ENCODE measurements at regions not wholly inside any gene's neighbourhood (a gene's known extent, or its start where the extent isn't known, plus 50 kb on each side); places are given as distances from the start of the nearest gene placed in this dataset.
"Not testable (repeated sequence)": the region's sequence is repeated elsewhere in the genome, so short reads cannot be mapped to it uniquely, and the experiment has no call there.

DNA sequence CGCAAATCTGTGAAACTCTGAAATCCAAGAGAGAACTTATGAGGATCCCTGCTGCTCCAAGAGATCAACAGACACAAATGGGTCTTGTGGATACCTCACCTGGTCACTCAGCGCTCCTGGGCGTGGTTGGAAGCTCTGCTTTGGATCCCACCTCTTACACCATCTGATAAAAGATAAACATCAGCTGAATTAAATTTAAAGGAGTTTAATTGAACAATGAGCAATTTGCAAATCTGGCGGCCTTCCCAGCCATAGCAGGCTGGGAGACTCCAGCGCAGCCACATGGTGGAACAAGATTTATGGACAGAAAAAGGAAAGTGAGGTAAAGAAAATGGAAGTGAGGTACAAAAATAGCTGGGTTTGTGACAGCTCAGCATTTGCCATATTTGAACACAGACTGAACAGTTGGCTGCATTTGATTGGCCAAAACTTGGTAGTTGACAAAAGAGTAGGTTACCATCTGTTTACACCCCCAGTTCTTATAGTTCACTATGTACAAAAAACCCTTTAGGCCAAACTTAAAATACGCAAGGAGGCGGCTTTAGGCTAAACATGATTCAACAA, 437.3 kb upstream of the NDST3 start:
- Histone ChIP-seq H2AFZ (ENCODE audit: low read depth, low read length) (no peak overlapping the region), H3K27ac (ENCODE audit: insufficient read depth, low read depth, low read length) (no peak overlapping the region), H3K79me2 (ENCODE audit: control insufficient read depth, insufficient read depth, low read length) (no peaks in the 10 kb centered on the region), H3K4me3 (replicated peaks in 1 of 3; ENCODE audit: insufficient read depth in 1 of 3, low read depth in 1 of 3, low read length in 3 of 3) (no peak overlapping the region), H3K4me1 (ENCODE audit: control insufficient read depth, extremely low read depth, insufficient read depth, low read length) (no peaks in the 10 kb centered on the region), H4K20me1 (replicated peaks; ENCODE audit: control insufficient read depth, extremely low read depth, insufficient read depth, low read length) (no peaks in the 10 kb centered on the region), H3K9ac (replicated peaks; ENCODE audit: extremely low read depth, insufficient read depth, low read length) (no peak overlapping the region), H3K27me3 (ENCODE audit: control insufficient read depth in 2 of 2, insufficient read depth in 2 of 2, low read length in 2 of 2) (no peaks in the 10 kb centered on the region), H3K36me3 (ENCODE audit: control insufficient read depth in 2 of 2, extremely low read depth in 1 of 2, insufficient read depth in 2 of 2, low read length in 2 of 2) (no peaks in the 10 kb centered on the region), H3K4me2 (ENCODE audit: insufficient read depth, low read length) (no peak overlapping the region), H3K9me1 (replicated peaks; ENCODE audit: control insufficient read depth, extremely low read depth, insufficient read depth, low read length) (no peaks in the 10 kb centered on the region), H3K9me3 (replicated peaks; ENCODE audit: control insufficient read depth, insufficient read depth, low read length) (no peaks in the 10 kb centered on the region)
- no peak for FAIRE-seq
- no peak for DNase-seq (ENCODE audit: low read depth, low spot score)
- intact Hi-C loops (cut with micrococcal nuclease) (no loop called here), dilution Hi-C loops (cut with MboI; ENCODE audit: extremely low pct_ligation_motif_present, low sequenced_read_pairs) (no loop called here)
- ChIA-PET POLR2A (no interaction called here), CTCF (no interaction called here)
- BruUV-seq (replicated peaks): no TSS peak
- no peak for TF ChIP-seq EZH2 (IDR thresholded peaks at IDR 0.05; ENCODE audit: borderline replicate concordance, low read depth, low read length, severe bottlenecking)
- TF ChIP-seq MYC (IDR thresholded peaks at IDR 0.05; ENCODE audit: low read depth, low read length): no peak
- TF ChIP-seq, protein P1, sequence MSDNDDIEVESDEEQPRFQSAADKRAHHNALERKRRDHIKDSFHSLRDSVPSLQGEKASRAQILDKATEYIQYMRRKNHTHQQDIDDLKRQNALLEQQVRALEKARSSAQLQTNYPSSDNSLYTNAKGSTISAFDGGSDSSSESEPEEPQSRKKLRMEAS (IDR thresholded peaks at IDR 0.05; ENCODE audit: insufficient read depth, insufficient read length): no peak
- TF ChIP-seq GATA2 (IDR thresholded peaks at IDR 0.05; ENCODE audit: insufficient read depth, insufficient read length, low read depth, low read length): no peak
- no peak for TF ChIP-seq POLR2AphosphoS5 (IDR thresholded peaks at IDR 0.05; ENCODE audit: insufficient read depth, low read depth, low read length)
- TF ChIP-seq, protein P2, sequence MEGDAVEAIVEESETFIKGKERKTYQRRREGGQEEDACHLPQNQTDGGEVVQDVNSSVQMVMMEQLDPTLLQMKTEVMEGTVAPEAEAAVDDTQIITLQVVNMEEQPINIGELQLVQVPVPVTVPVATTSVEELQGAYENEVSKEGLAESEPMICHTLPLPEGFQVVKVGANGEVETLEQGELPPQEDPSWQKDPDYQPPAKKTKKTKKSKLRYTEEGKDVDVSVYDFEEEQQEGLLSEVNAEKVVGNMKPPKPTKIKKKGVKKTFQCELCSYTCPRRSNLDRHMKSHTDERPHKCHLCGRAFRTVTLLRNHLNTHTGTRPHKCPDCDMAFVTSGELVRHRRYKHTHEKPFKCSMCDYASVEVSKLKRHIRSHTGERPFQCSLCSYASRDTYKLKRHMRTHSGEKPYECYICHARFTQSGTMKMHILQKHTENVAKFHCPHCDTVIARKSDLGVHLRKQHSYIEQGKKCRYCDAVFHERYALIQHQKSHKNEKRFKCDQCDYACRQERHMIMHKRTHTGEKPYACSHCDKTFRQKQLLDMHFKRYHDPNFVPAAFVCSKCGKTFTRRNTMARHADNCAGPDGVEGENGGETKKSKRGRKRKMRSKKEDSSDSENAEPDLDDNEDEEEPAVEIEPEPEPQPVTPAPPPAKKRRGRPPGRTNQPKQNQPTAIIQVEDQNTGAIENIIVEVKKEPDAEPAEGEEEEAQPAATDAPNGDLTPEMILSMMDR (IDR thresholded peaks at IDR 0.05; ENCODE audit: extremely low read depth in 1 of 2, insufficient read depth in 1 of 2, low read depth in 1 of 2, low read length in 2 of 2): no peak
- no peak for TF ChIP-seq FOS (IDR thresholded peaks at IDR 0.05; ENCODE audit: borderline replicate concordance, insufficient read depth, low read length)
- no peak for TF ChIP-seq POLR2A (IDR thresholded peaks at IDR 0.05; ENCODE audit: low read depth, low read length)
- TF ChIP-seq JUN (IDR thresholded peaks at IDR 0.05; ENCODE audit: borderline replicate concordance, insufficient read depth, insufficient read length, low read depth): no peak

DNA sequence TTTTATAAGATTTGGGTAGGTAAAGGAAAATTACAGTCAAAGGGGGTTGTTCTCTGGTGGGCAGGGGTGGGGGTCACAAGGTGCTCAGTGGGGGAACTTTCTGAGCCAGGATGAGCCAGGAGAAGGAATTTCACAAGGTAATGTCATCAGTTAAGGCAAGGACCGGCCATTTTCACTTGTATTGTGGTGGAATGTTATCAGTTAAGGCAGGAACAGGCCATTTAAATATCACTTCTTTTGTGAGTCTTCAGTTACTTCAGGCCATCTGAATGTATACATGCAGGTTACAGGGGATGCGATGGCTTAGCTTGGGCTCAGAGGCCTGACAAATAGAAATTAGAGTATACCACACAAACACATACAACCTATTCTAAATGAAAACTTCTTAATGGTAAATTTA, 434.9 kb upstream of the NDST3 start:
- H3K4me2 ChIP-seq (ENCODE audit: insufficient read depth, low read length); H3K27me3 ChIP-seq (ENCODE audit: control insufficient read depth in 2 of 2, insufficient read depth in 2 of 2, low read length in 2 of 2); H3K27ac ChIP-seq (ENCODE audit: insufficient read depth, low read depth, low read length); H3K4me3 ChIP-seq (replicated peaks in 1 of 3; ENCODE audit: insufficient read depth in 1 of 3, low read depth in 1 of 3, low read length in 3 of 3); FAIRE-seq; H3K9ac ChIP-seq (replicated peaks; ENCODE audit: extremely low read depth, insufficient read depth, low read length); intact Hi-C loops (cut with micrococcal nuclease); H4K20me1 ChIP-seq (replicated peaks; ENCODE audit: control insufficient read depth, extremely low read depth, insufficient read depth, low read length); H3K79me2 ChIP-seq (ENCODE audit: control insufficient read depth, insufficient read depth, low read length); dilution Hi-C loops (cut with MboI; ENCODE audit: extremely low pct_ligation_motif_present, low sequenced_read_pairs); CTCF ChIA-PET; H3K9me1 ChIP-seq (replicated peaks; ENCODE audit: control insufficient read depth, extremely low read depth, insufficient read depth, low read length); DNase-seq (ENCODE audit: low read depth, low spot score); BruUV-seq (replicated peaks); H3K36me3 ChIP-seq (ENCODE audit: control insufficient read depth in 2 of 2, extremely low read depth in 1 of 2, insufficient read depth in 2 of 2, low read length in 2 of 2); H3K9me3 ChIP-seq (replicated peaks; ENCODE audit: control insufficient read depth, insufficient read depth, low read length); H2AFZ ChIP-seq (ENCODE audit: low read depth, low read length); POLR2A ChIA-PET; H3K4me1 ChIP-seq (ENCODE audit: control insufficient read depth, extremely low read depth, insufficient read depth, low read length): not testable (repeated sequence)

DNA sequence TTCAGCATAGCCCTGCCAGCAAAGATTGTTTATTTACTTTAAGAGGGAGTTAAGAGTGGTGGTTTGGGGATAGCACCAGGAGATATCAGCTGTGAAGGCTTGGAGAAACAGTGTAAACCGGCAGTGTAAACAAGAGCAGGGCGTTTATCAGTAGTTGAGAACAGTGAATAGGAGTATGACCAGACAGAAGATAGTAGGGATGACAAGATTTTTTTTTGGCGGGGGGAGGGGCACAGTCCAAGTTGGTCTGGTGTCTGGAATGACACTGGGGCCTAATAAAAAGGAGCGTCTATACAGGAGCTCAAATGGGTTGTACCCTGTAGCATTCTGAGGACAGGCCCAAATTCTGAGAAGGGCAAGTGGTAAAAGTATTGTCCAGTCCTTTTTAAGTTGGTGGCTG, 433.4 kb upstream of the NDST3 start:
- CTCF ChIA-PET; H3K4me3 ChIP-seq (replicated peaks in 1 of 3; ENCODE audit: insufficient read depth in 1 of 3, low read depth in 1 of 3, low read length in 3 of 3); H3K4me1 ChIP-seq (ENCODE audit: control insufficient read depth, extremely low read depth, insufficient read depth, low read length); DNase-seq (ENCODE audit: low read depth, low spot score); FAIRE-seq; H3K79me2 ChIP-seq (ENCODE audit: control insufficient read depth, insufficient read depth, low read length); H3K36me3 ChIP-seq (ENCODE audit: control insufficient read depth in 2 of 2, extremely low read depth in 1 of 2, insufficient read depth in 2 of 2, low read length in 2 of 2); H3K27ac ChIP-seq (ENCODE audit: insufficient read depth, low read depth, low read length); H2AFZ ChIP-seq (ENCODE audit: low read depth, low read length); dilution Hi-C loops (cut with MboI; ENCODE audit: extremely low pct_ligation_motif_present, low sequenced_read_pairs); H4K20me1 ChIP-seq (replicated peaks; ENCODE audit: control insufficient read depth, extremely low read depth, insufficient read depth, low read length); H3K9me1 ChIP-seq (replicated peaks; ENCODE audit: control insufficient read depth, extremely low read depth, insufficient read depth, low read length); H3K9me3 ChIP-seq (replicated peaks; ENCODE audit: control insufficient read depth, insufficient read depth, low read length); BruUV-seq (replicated peaks); H3K9ac ChIP-seq (replicated peaks; ENCODE audit: extremely low read depth, insufficient read depth, low read length); POLR2A ChIA-PET; intact Hi-C loops (cut with micrococcal nuclease); H3K27me3 ChIP-seq (ENCODE audit: control insufficient read depth in 2 of 2, insufficient read depth in 2 of 2, low read length in 2 of 2); H3K4me2 ChIP-seq (ENCODE audit: insufficient read depth, low read length): not testable (repeated sequence)
